ENCODE measurements at regions not wholly inside any gene's neighbourhood (a gene's known extent, or its start where the extent isn't known, plus 50 kb on each side); places are given as distances from the start of the nearest gene placed in this dataset.
A peak's percentile ranks its signal among the peaks of the same experiment; 100 is the strongest.

DNA sequence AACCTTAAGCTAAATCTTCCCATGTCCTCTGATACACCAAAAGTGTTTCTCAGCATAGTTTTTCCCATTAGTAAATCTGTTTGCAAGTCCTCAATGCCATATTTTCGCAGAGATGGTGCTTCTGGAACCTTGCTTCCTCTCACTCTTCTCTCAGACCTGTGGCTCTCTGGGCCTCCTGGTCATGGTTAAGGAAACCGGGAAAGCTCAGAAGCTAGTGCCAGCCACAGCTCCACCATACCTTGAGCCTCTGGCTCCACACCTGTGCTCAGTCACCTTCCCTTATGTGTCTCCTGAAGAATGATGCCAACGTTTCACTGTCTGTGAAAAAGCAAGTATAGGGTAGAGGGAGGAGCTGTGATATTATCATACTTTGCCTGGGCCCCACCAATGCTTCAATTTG, 149.6 kb downstream of the CYP26A1 start:
- Histone ChIP-seq H4K20me1 (ENCODE audit: control insufficient read depth, extremely low read depth, insufficient read depth, low read length) (no peaks in the 10 kb centered on the region), H3K4me2 (ENCODE audit: control insufficient read depth, extremely low read depth, insufficient read depth, low read depth, low read length) (no peak overlapping the region), H3K9ac (ENCODE audit: control insufficient read depth, extremely low read depth, insufficient read depth, low read length) (no peak overlapping the region), H3K4me1 (ENCODE audit: control insufficient read depth, extremely low read depth, insufficient read depth, low read length) (no peaks in the 10 kb centered on the region), H3K27me3 (ENCODE audit: control insufficient read depth, extremely low read depth, insufficient read depth, low read length) (peaks cover 12% of the 10 kb centered on the region), H3K9me1 (ENCODE audit: control insufficient read depth, extremely low read depth, insufficient read depth, low read length) (no peaks in the 10 kb centered on the region), H3K27ac (ENCODE audit: control insufficient read depth, insufficient read depth, low read length) (no peak overlapping the region), H3K79me2 (ENCODE audit: control insufficient read depth, insufficient read depth, low read length) (no peaks in the 10 kb centered on the region), H3K36me3 (ENCODE audit: control insufficient read depth in 2 of 2, extremely low read depth in 1 of 2, insufficient read depth in 2 of 2, low read length in 2 of 2) (no peaks in the 10 kb centered on the region), H3K9me3 (ENCODE audit: control insufficient read depth, low read depth, low read length) (no peaks in the 10 kb centered on the region), H2AFZ (ENCODE audit: control insufficient read depth, low read length) (no peak overlapping the region), H3K4me3 (ENCODE audit: control insufficient read depth in 2 of 3, extremely low read depth in 1 of 3, insufficient read depth in 2 of 3, low read depth in 1 of 3, low read length in 3 of 3) (no peak overlapping the region)
- dilution Hi-C loops (cut with MboI; ENCODE audit: extremely low pct_ligation_motif_present, low sequenced_read_pairs): no loop called here
- FAIRE-seq: no peak
- TF ChIP-seq, protein P1, sequence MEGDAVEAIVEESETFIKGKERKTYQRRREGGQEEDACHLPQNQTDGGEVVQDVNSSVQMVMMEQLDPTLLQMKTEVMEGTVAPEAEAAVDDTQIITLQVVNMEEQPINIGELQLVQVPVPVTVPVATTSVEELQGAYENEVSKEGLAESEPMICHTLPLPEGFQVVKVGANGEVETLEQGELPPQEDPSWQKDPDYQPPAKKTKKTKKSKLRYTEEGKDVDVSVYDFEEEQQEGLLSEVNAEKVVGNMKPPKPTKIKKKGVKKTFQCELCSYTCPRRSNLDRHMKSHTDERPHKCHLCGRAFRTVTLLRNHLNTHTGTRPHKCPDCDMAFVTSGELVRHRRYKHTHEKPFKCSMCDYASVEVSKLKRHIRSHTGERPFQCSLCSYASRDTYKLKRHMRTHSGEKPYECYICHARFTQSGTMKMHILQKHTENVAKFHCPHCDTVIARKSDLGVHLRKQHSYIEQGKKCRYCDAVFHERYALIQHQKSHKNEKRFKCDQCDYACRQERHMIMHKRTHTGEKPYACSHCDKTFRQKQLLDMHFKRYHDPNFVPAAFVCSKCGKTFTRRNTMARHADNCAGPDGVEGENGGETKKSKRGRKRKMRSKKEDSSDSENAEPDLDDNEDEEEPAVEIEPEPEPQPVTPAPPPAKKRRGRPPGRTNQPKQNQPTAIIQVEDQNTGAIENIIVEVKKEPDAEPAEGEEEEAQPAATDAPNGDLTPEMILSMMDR (optimal IDR thresholded peaks at IDR 0.05 in 1 of 3, IDR thresholded peaks at IDR 0.05 in 1 of 3, conservative IDR thresholded peaks at IDR 0.05 in 1 of 3; ENCODE audit: extremely low read depth in 1 of 3, insufficient read depth in 2 of 3, low read length in 3 of 3): no peak
- no peak for TF ChIP-seq EZH2 (IDR thresholded peaks at IDR 0.05; ENCODE audit: low read length)
- no peak for DNase-seq (ENCODE audit: low read depth, low spot score)

DNA sequence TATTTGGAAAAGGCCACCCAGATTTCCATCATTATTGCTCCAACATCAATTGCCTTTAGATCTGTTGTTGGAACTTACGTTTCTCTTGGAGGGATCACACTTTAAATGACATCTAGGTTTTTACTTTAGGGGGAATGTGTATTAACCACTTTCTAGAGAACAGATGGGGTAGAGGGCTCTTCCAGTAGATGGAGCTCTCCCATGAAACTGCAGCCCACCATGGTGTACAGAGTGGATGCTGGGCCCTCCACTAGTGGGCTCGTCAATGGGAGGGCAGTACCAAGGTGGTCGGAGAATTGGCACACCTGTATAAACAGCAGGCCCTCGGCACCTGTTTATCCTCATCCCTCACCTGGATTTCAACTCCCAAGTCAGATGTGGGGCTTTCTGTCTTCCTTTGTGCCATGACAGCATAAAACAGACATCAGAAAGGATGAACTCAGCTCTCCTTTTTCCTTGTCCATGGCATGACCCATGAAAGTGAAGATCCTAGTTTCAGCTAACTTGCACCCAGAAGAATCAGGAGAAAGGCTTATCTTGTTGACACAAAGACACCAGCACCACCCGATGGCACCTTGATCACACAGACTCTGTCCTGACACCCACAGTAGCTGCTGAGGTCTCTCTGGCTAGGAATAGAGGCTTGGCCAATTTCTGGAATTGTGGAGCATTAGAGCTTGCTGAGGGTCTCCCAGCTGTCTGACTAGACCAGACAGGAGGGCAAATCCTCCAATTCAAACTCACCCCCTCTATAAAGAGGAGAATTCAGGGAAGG, 150.5 kb downstream of the CYP26A1 start:
- DNase-seq (ENCODE audit: low read depth, low spot score): no peak
- FAIRE-seq: no peak
- Histone ChIP-seq H3K79me2 (ENCODE audit: control insufficient read depth, insufficient read depth, low read length) (no peaks in the 10 kb centered on the region), H3K4me2 (ENCODE audit: control insufficient read depth, extremely low read depth, insufficient read depth, low read depth, low read length) (no peak overlapping the region), H3K36me3 (ENCODE audit: control insufficient read depth in 2 of 2, extremely low read depth in 1 of 2, insufficient read depth in 2 of 2, low read length in 2 of 2) (no peaks in the 10 kb centered on the region), H2AFZ (ENCODE audit: control insufficient read depth, low read length) (no peak overlapping the region), H3K27ac (ENCODE audit: control insufficient read depth, insufficient read depth, low read length) (no peak overlapping the region), H3K4me3 (ENCODE audit: control insufficient read depth in 2 of 3, extremely low read depth in 1 of 3, insufficient read depth in 2 of 3, low read depth in 1 of 3, low read length in 3 of 3) (no peak overlapping the region), H3K27me3 (ENCODE audit: control insufficient read depth, extremely low read depth, insufficient read depth, low read length) (peaks cover 12% of the 10 kb centered on the region), H3K9ac (ENCODE audit: control insufficient read depth, extremely low read depth, insufficient read depth, low read length) (no peak overlapping the region), H4K20me1 (ENCODE audit: control insufficient read depth, extremely low read depth, insufficient read depth, low read length) (no peaks in the 10 kb centered on the region), H3K4me1 (ENCODE audit: control insufficient read depth, extremely low read depth, insufficient read depth, low read length) (no peaks in the 10 kb centered on the region), H3K9me3 (ENCODE audit: control insufficient read depth, low read depth, low read length) (no peaks in the 10 kb centered on the region), H3K9me1 (ENCODE audit: control insufficient read depth, extremely low read depth, insufficient read depth, low read length) (no peaks in the 10 kb centered on the region)
- dilution Hi-C loops (cut with MboI; ENCODE audit: extremely low pct_ligation_motif_present, low sequenced_read_pairs): no loop called here
- no peak for TF ChIP-seq EZH2 (IDR thresholded peaks at IDR 0.05; ENCODE audit: low read length)
- TF ChIP-seq, protein P1 (optimal IDR thresholded peaks at IDR 0.05 in 1 of 3, IDR thresholded peaks at IDR 0.05 in 1 of 3, conservative IDR thresholded peaks at IDR 0.05 in 1 of 3; ENCODE audit: extremely low read depth in 1 of 3, insufficient read depth in 2 of 3, low read length in 3 of 3): peak in 2 of 3 experiments; percentile 25 to 67

Data from keratinocyte (primary cell).